AML-193 (cell line): ENCODE measurements at regions not wholly inside any gene's neighbourhood (a gene's known extent, or its start where the extent isn't known, plus 50 kb on each side); places are given as distances from the start of the nearest gene placed in this dataset.

Experiments
- DNase-seq, 2 experiments: peaks; one replicate each; lab custom pipeline; 2025; lab: John Stamatoyannopoulos, UW

- DNase-seq = no peak
These were observed 364.0 kb upstream of the FAT3 start for GRCh38 chr11:91860661-91861060.

GRCh38 chr11:91859666-91860065, 365.0 kb upstream of the FAT3 start:
- DNase-seq = no peak

- no peak for DNase-seq
These were observed 367.4 kb upstream of the FAT3 start for GRCh38 chr11:91857179-91857578.

GRCh38 chr11:91854780-91855179, 369.8 kb upstream of the FAT3 start:
- DNase-seq = no peak

GRCh38 chr11:91854171-91854570, 370.4 kb upstream of the FAT3 start:
- no peak for DNase-seq

GRCh38 chr11:91851908-91852307, 372.7 kb upstream of the FAT3 start:
- no peak for DNase-seq

- no peak for DNase-seq
These were observed 373.9 kb upstream of the FAT3 start for GRCh38 chr11:91850533-91851275.

GRCh38 chr11:91850021-91850420, 374.6 kb upstream of the FAT3 start:
- no peak for DNase-seq

GRCh38 chr11:91846649-91847048, 378.0 kb upstream of the FAT3 start:
- DNase-seq = no peak

GRCh38 chr11:91846002-91846401, 378.6 kb upstream of the FAT3 start:
- DNase-seq = no peak

GRCh38 chr11:91840640-91841240, 383.9 kb upstream of the FAT3 start:
- DNase-seq = no peak

GRCh38 chr11:91837411-91838330, 386.9 kb upstream of the FAT3 start:
- DNase-seq = no peak

GRCh38 chr11:91835051-91835560, 389.5 kb upstream of the FAT3 start:
- no peak for DNase-seq

GRCh38 chr11:91828901-91829300, 395.7 kb upstream of the FAT3 start:
- DNase-seq = no peak

- no peak for DNase-seq
These were observed 398.8 kb upstream of the FAT3 start for GRCh38 chr11:91825777-91826176.

- DNase-seq = no peak
These were observed 401.3 kb upstream of the FAT3 start for GRCh38 chr11:91823252-91823830.

GRCh38 chr11:91822805-91823204, 401.8 kb upstream of the FAT3 start:
- no peak for DNase-seq

- DNase-seq = no peak
These were observed 403.9 kb upstream of the FAT3 start for GRCh38 chr11:91820709-91821108.

GRCh38 chr11:91819777-91820176, 404.8 kb upstream of the FAT3 start:
- DNase-seq = no peak

GRCh38 chr11:91819195-91819594, 405.4 kb upstream of the FAT3 start:
- DNase-seq = no peak

- no peak for DNase-seq
These were observed 406.6 kb upstream of the FAT3 start for GRCh38 chr11:91817996-91818395.

GRCh38 chr11:91813263-91813662, 411.4 kb upstream of the FAT3 start:
- DNase-seq = no peak
